Lung (tissue), 11 donors: ENCODE measurements at regions not wholly inside any gene's neighbourhood (a gene's known extent, or its start where the extent isn't known, plus 50 kb on each side); places are given as distances from the start of the nearest gene placed in this dataset.

Experiments
- ATAC-seq: fragments of 200-7000 bp; cut with Tn5 transposase; one replicate; pipeline ENCODE4 v1.9.1; 2020; ENCODE audit warnings: moderate number of reproducible peaks; ENCODE audit not compliant: insufficient read depth, low FRiP score
- DNase-seq, 3 donors: peaks; one replicate each; pipeline ENCODE4 v3.0.0-alpha.2; 2013 to 2017
- H3K27ac ChIP-seq, 2 donors: one replicate each; pipeline ENCODE4 v1.5.1; 2013; ENCODE audit warnings: mild to moderate bottlenecking in 2 of 2, moderate library complexity in 2 of 2, control low read depth in 1 of 2, inconsistent platforms in 1 of 2, low read depth in 1 of 2, low read length in 1 of 2
- H3K27me3 ChIP-seq, 3 donors: one replicate each; pipeline ENCODE4 v1.5.1; 2013; ENCODE audit warnings: low read length in 2 of 3; ENCODE audit not compliant: control insufficient read depth in 3 of 3, insufficient read depth in 3 of 3
- H3K36me3 ChIP-seq, 4 donors: one replicate each; pipeline ENCODE4 v1.5.1; 2013; ENCODE audit warnings: low read length in 4 of 4, mild to moderate bottlenecking in 1 of 4, moderate library complexity in 1 of 4; ENCODE audit not compliant: control insufficient read depth in 4 of 4, insufficient read depth in 4 of 4
- H3K4me1 ChIP-seq, 5 donors: one replicate each; pipeline ENCODE4 v1.5.1; 2013; ENCODE audit warnings: low read length in 5 of 5, mild to moderate bottlenecking in 2 of 5, moderate library complexity in 1 of 5; ENCODE audit not compliant: control insufficient read depth in 5 of 5, insufficient read depth in 5 of 5
- H3K4me3 ChIP-seq: one replicate; pipeline ENCODE4 v1.5.1; 2013; ENCODE audit warnings: mild to moderate bottlenecking, control low read depth, moderate library complexity
- H3K9ac ChIP-seq, 2 donors: one replicate each; pipeline ENCODE4 v1.5.1; 2013; ENCODE audit warnings: low read length in 2 of 2, control low read depth in 1 of 2; ENCODE audit not compliant: insufficient read depth in 1 of 2
- H3K9me3 ChIP-seq, 4 donors: one replicate each; pipeline ENCODE4 v1.5.1; 2013; ENCODE audit warnings: low read length in 3 of 4, mild to moderate bottlenecking in 1 of 4, moderate library complexity in 1 of 4; ENCODE audit not compliant: control insufficient read depth in 4 of 4, insufficient read depth in 3 of 4
- CTCF ChIP-seq: IDR thresholded peaks from 2 replicates; pipeline ENCODE4 v1.5.1; 2012; ENCODE audit warnings: mild to moderate bottlenecking; ENCODE audit errors: control extremely low read depth, extremely low read depth
- WGBS, 2 donors: extraction: QIAGEN DNeasy Blood & Tissue Kit; methylation state at CpG; one replicate each; pipeline ENCODE4 v1.1.7; 2013; 5-methylcytosine and 5-hydroxymethylcytosine counted together
- donor health status: control.
- donor health status: control.
- donor health status: Bipolar disorder and iron deficiency.
- donor health status: healthy.
- donor health status: DM: yes; HTN: yes; CAD: no.

- ATAC-seq (no peak), DNase-seq (peak in 2 of 3 donors; percentile 46 to 69)
- H3K9ac ChIP-seq: no peak overlapping the region
- no peaks in the 10 kb centered on the region for H3K9me3 ChIP-seq
- no peak overlapping the region for H3K4me3 ChIP-seq
- TF ChIP-seq CTCF: no peak
- H3K4me1 ChIP-seq: peaks cover 0 to 19% (median 0%) of the 10 kb centered on the region in 5 donors
- no peaks in the 10 kb centered on the region for H3K27me3 ChIP-seq
- no peak overlapping the region for H3K27ac ChIP-seq
- WGBS, 2 donors: 67 to 70% methylated on average over 1 of the region's 1 CpG
- H3K36me3 ChIP-seq: no peaks in the 10 kb centered on the region
Measured at GRCh38 chr18:64402636-64403035, 253.7 kb upstream of the LINC00305 start.

GRCh38 chr18:64401268-64402060 is 252.6 kb upstream of the LINC00305 start:
- Histone ChIP-seq H3K4me3 (no peak overlapping the region), H3K27ac (no peak overlapping the region), H3K27me3 (no peaks in the 10 kb centered on the region), H3K9ac (no peak overlapping the region), H3K9me3 (no peaks in the 10 kb centered on the region), H3K4me1 (peaks cover 0 to 19% (median 0%) of the 10 kb centered on the region in 5 donors), H3K36me3 (no peaks in the 10 kb centered on the region)
- ATAC-seq: no peak
- DNase-seq: no peak
- WGBS, 2 donors: 80 to 91% methylated on average over 1 of the region's 1 CpG
- no peak for TF ChIP-seq CTCF

- H3K27me3 ChIP-seq: no peaks in the 10 kb centered on the region
- no peak overlapping the region for H3K9ac ChIP-seq
- TF ChIP-seq CTCF: no peak
- no peak for ATAC-seq
- no peaks in the 10 kb centered on the region for H3K9me3 ChIP-seq
- 76 to 81% methylated on average over 3 of the region's 3 CpGs for WGBS, 2 donors
- peak; percentile 35 to 94 (median 84) for DNase-seq
- peaks cover 0 to 19% (median 0%) of the 10 kb centered on the region in 5 donors for H3K4me1 ChIP-seq
- H3K27ac ChIP-seq: no peak overlapping the region
- H3K36me3 ChIP-seq: no peaks in the 10 kb centered on the region
- no peak overlapping the region for H3K4me3 ChIP-seq
Measured at GRCh38 chr18:64399566-64399965, 250.7 kb upstream of the LINC00305 start.
